Ecto neural progenitor cell (in vitro differentiated cells): ENCODE measurements at regions not wholly inside any gene's neighbourhood (a gene's known extent, or its start where the extent isn't known, plus 50 kb on each side); places are given as distances from the start of the nearest gene placed in this dataset.

ENCODE experiments used
- DNase-seq: peaks from one replicate; pipeline ENCODE4 v3.0.0-alpha.2; 2018; ENCODE audit warnings: low spot score

DNA sequence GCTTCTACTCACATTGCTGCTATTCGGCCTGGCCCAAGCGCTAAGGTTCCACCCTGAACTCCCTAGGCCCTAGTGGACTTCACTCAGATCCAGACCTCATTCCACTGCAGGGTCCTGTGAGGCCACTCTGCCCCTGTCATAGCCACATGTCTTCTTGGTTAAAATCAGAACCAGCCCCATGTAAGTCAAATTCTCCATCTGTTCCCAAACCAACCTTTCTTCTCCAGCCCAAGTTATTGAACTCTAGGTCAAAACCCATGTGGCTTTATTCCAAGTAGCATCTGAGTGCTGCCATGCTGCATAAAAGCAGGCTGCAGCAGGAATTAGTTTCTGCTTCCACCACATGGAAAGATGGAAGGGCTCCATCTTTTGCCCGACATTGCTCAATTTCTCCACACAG is 281.2 kb downstream of the SNX13 start:
- DNase-seq = no peak

DNA sequence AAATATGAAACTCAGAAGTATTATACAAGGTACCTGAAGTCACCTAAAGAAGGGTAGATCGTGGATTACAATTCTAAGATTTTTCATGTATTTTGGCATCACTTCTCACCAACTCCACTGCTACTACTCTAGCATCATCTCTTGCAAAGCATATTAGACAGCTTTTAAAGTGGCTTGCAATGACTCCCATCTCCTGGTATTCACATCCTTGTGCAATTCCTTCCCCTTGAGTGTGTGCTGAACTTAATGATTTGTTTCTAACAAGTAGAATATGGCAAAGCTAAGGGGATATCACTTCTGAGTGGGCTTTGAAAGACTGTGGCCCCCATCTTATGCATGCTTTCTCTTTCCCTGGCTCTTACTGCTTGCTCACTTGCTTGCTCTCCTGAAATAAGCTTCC is 280.2 kb downstream of the SNX13 start:
- no peak for DNase-seq

DNA sequence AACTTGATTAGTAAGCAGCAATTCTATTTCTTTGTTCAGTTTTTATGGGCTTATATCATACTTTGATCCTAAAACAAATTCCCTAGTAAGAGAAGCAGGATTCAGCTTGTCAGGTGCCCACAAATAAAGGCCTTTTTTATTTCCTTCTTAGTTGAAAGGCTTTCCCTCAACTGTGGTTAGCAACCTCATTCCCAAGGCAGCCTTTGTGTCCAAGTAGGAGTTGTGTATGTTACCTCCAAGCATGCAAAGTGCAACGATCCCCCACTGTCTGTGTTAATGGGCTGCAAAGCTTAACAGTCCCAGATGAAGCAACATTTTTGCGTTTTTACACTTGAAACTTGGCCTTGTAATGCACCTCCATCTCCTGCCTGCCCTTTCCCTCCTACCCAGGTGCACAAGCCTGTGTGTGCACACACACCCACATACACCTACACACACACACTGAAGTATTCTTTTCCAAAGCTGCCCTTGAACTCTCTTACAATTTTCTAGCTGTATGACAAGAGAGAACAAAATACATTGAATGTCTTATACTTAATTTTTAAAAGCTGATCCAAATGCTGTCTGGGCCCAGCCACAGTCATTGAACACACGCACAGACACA is 278.2 kb downstream of the SNX13 start:
- no peak for DNase-seq

GRCh38 chr7:17663061-17663675 is 277.1 kb downstream of the SNX13 start:
- DNase-seq = no peak

DNA sequence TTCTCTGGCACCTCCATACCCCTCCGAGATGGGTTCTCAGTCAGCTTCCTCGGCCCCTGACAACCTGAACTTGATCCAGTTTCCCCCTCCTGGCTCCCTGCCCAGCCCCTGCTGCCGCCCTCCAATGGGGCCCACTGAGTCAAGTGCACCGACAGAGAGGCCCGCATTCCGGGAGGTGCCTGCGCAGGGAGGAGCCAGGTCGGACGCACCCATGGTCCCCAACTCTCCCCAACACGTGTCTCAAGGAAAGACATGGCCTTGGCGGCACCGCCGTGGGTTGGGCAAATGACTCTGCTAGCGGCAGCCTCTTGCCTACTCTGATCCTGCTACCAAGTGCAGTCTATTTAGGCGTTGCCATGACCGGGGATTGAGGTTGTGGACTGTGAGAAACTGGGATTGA is 275.3 kb downstream of the SNX13 start:
- DNase-seq = no peak

DNA sequence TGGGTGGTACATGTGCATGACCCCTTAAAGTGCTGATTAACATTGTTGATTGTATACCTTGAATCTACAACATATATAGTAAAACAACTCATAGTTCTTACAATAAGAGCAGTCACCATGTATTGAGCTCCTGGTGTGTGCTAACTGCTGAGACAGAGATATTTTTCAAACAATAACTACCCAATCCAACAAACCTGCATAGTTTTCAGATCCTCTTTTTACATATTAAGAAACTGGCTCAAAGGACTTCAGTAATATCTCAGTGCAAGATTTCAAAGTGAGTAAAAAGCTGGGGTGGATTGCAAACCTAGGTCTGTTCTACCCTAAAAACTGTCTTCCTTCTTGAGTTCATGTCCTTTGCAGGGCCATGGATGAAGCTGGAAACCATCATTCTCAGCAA is 272.2 kb downstream of the SNX13 start:
- DNase-seq = no peak

DNA sequence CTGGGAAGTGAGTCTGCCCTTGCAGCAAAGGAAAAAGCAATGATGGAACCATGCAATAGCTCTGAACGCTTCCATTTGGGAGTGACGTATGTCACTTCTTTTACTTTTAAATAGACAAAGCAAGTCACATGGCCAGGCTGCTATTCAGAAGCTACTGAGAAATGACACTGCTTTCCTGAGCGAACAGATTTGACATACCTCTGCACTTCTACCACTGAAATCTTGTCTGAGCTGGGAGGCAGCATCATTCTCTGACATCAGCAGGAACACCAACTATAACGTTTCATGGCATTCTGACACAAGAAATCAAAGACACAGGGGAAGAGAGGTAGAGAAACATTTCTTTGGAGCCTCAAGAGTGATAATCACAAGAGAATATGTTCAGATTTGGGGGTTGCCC is 271.1 kb downstream of the SNX13 start:
- DNase-seq = no peak

DNA sequence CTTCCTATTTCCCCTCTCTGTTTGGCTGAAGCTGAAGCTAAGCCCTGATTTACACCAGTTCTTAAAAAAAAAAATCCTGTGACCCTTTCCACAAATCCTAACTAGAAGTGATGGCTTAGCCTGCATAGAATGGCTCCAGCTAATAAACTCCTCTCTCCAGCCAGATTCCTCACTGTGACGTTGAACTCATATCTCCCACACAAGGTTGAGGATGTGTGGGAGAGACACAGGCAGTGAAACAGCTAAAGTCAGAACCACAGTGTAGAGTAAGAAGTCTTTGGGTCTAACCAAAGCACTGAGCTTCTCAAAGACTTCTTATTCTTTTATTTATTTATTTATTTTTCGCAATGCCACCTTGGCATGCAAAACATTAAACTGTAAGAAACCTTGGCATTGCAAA is 268.3 kb downstream of the SNX13 start:
- no peak for DNase-seq

DNA sequence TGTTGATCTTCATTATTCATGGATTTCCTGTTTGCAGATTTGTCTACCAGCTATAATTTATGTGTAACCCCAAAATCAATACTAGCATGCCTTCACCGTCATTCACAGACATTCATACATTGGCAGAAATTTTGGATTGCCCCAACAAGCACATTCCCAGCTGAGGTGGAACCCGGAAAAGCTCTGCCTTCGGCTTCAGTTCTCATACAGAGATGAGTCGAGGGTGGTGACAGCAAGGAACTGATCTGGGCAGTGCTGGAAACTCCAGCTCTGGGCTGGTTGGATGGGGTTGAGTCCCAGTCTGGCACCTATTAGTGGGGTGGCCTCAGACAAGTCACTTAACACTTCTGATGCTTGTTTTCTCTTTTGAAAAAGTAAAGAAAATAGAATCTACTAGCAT is 267.5 kb downstream of the SNX13 start:
- no peak for DNase-seq

DNA sequence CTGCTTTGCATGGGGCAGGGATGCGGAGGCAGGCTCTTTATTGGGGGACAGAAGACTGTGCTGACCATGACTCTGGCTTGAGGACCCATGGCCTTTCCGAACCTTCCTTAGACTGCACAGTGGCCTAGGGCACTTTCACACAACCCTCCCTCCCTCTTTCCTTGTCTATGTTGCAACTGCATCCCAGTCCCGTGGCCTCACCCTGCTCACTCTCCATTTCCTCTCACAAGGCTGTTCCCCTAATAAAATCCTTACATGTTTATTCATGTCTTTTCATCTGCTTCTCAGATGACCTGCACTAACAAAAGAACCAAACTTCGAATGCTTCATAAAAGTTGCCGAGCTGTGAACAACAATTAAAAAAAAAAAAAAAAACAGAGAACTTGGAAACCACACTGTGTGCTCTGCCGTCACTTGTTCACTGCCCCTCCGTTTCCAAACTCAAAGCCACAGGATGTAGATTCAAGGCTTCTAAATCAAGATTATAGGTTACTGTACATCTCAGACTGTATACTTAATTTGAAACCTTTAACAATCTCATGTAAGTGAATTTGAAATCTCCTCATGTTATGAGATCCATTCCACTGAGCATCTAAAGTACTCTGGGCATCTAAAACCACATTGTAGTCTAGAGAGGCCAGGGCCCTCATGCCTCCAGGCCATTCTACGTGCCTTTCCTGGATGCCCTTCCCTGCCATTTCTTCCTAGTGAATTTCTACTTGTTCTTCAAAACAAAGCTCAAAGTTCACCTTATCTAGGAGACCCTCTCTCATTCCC is 265.9 kb downstream of the SNX13 start:
- DNase-seq = no peak

DNA sequence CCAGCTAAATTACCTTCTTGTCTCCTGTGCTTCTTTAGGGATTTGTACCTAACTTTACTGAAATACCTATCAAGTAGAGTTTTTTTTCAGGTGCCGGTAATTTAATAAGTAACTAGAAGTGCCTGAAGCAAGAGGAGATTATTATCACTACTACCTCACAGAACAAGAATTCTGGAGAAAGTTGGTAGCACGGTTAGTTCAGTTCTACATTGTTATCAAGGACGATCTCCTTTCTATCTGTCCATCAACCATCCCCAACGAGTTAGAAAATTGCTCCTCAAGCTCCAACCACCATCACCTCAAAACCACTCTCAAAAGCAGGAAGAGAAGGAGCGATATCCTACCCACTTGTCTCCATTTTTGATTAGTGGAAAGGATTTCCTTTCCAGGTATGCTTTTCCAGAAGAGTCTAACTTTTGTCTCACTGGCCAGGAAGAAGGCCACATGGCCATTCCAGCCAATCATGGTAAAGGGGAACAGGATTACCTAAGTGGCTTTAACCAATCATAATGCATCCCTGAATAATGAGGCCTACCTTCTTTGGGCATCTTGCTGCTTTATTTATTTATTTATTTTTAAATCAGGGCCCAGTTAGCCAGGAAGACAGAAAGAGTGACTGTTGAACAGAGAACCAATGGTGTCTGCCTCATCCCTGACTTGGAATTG is 265.2 kb downstream of the SNX13 start:
- DNase-seq = no peak

DNA sequence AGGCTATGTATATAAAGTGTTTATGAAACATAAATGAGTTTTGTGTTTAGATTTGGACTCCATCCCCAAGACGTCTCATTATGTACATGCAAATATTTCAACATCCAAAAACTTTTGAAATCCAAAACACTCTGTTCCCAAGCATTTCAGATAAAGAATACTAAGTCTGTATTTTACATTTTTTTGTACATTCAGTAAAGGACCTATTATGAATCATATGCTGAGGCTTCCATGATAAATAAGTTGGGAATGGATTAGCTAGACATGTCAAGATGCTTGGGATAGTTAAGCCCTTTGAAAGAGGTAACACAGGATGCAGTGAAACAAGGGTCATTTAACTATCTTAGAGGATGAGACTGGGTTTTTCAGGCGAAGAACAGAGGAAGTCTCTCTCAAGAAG is 262.9 kb downstream of the SNX13 start:
- no peak for DNase-seq

DNA sequence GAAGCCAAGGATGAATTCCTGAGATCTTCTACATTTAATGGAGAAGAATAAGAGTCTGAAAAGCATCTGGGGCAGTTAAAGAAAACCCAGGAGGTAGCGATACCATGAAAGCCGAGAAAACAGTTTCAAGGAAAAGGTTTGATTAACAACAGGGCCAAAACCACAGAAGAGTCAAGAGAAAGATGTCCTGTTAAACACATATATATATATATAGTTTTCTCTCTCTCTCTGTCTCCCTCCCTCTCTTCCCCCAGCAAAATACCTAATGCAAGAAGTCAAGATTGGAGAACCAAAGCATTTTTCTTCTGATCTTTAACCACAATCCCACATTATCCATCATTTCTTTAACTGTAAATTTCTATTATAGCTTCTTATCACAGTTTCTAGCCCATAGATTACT is 261.4 kb downstream of the SNX13 start:
- DNase-seq = no peak

- no peak for DNase-seq
Measured at GRCh38 chr7:17679458-17679857, 260.8 kb downstream of the SNX13 start.

GRCh38 chr7:17680026-17680425 is 260.3 kb downstream of the SNX13 start:
- peak; percentile 66 for DNase-seq

DNA sequence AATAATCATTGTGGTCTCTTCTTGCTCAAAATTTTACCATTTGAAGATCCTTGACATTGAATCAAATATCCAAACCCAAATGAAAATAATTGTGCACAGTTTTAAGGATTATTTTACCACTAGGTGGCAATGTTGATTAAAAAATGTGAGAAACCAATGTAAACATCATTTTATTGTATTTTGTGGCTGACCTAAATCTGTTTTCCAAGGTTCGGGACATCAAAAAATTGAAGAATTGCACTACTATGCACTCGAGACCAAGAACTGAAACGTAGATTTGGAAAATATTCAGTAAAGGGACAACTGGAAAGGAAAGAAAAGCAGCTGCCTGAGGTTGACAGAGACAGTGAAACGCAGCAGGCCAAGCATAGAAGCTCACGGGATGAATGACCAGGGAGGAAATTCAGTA is 259.3 kb downstream of the SNX13 start:
- no peak for DNase-seq

DNA sequence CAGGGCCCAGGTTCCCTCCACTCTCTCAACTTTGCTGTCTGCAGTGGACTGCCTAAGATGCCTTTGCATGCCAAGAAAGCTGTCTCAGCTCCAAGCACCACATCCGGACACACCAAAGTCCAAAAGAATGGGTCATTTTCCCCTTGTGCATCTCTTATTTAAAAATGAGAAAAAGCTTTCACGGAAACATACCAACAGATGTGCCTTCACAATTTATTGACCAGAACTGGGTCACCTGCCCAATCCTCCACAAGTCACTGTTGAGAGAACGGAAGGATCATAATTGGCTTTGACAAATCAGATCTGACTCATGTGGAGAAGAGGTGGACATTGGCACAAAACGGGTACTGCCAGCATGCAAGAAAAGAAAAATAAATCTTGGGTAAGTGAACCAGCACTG is 258.3 kb downstream of the SNX13 start:
- DNase-seq = no peak

DNA sequence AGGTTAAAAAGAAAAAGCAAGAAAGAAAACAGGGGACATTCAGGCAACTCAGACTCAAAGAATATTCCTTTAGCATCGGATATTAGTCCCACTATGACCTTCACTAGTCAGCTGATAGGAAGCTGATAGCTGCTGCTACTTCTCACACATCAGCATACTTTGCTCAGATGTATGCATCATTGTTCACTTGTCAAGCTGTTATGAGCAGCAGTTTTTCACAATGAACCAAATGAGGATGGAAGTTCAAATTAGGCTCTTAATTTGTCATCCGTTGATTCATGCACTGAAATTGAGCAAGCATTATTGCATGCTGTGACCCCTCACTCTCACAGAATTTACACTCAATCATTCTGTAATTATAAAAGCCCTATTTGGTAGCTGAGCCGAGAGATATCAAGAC is 257.7 kb downstream of the SNX13 start:
- no peak for DNase-seq

GRCh38 chr7:17685141-17685540 is 255.2 kb downstream of the SNX13 start:
- no peak for DNase-seq

DNA sequence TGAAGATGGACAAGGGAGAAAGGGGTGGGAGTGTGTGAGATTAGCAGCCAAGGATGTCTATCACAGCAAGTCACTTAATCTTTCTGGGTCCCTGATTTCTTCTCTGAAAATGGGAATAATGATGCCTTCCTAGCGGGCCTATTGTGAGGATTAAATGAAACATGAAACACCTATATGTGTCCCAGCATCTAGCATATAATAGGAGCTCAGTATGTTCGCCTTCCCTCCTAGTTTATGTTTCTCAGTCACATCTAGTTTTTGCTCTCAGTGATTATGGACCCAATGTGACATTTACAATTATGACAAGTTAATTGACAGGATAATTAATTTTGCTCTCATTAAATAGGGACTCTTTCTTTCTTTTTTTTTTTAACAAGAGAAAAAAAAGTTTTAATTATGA is 252.9 kb downstream of the SNX13 start:
- no peak for DNase-seq

DNA sequence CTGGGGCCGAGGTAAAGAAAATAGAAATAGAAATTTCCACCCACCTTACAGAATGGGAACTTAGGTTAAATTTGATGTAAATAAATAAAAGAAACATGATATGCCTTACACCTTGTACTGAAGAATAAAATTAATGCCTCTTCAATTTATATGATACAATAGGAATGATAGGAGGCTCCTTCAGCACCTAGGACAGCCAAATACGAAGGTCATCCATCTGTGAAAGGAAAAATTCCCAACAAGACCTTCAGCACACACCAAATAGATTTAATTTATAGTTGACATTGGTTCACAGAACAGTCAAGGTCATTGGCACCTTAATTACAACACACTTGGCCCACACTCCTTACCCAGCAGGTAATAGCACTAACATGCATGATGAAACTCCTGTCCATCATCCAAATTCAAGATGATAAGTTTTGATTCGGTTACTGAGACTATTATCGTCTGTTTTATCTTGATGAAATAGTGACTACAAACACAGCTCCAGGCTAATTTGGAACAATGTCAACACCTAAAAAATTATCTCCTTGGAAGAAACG is 250.9 kb downstream of the SNX13 start:
- no peak for DNase-seq

- DNase-seq = no peak
Measured at GRCh38 chr7:17690030-17690429, 250.3 kb downstream of the SNX13 start.

DNA sequence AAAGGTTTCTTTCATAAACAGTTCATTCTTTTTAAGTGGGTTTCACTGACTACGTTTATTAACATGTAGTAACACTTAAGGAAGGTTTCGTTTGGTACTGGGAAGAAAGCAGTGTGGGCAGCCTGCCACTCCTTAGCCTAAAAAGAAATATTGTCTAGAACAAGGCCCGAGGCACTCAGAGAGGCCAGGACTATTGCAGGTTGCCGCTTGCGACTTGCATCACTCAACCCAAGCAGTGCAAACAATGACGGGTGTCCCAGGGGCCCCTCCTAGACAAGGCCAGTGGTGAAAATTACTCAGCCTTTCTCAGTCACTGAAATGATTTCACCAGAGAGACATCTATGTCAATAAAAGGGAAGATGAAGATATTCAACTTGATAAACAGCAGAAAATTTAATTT is 243.9 kb downstream of the SNX13 start:
- DNase-seq = no peak
